GM18505 (cell line): ENCODE measurements at regions not wholly inside any gene's neighbourhood (a gene's known extent, or its start where the extent isn't known, plus 50 kb on each side); places are given as distances from the start of the nearest gene placed in this dataset.

ENCODE experiments used
- ATAC-seq: cut with Tn5 transposase; IDR thresholded peaks from one replicate; pipeline ENCODE4 v1.9.1; 2021; ENCODE audit not compliant: unreplicated experiment
- POLR2A ChIP-seq: IDR thresholded peaks from 4 replicates; pipeline ENCODE4 v1.6.1; 2011; ENCODE audit warnings: borderline replicate concordance; ENCODE audit not compliant: insufficient read depth, insufficient read length; ENCODE audit errors: extremely low read depth

GRCh38 chr5:103498800-103499551 is 63.6 kb downstream of the NUDT12 start:
- no peak for TF ChIP-seq POLR2A
- ATAC-seq = no peak

- ATAC-seq = no peak
Observed at GRCh38 chr5:103498211-103498610, 64.4 kb downstream of the NUDT12 start.

GRCh38 chr5:103497781-103498180 is 64.8 kb downstream of the NUDT12 start:
- no peak for TF ChIP-seq POLR2A
- ATAC-seq = no peak

More at GRCh38 chr5:103498211-103498610, 64.4 kb downstream of the NUDT12 start:
- TF ChIP-seq POLR2A = no peak

- ATAC-seq = no peak
- no peak for TF ChIP-seq POLR2A
Observed at GRCh38 chr5:103490030-103490739, 72.4 kb downstream of the NUDT12 start.

- no peak for TF ChIP-seq POLR2A
- no peak for ATAC-seq
Observed at GRCh38 chr5:103489307-103489706, 73.3 kb downstream of the NUDT12 start.

- peak; percentile 68 for ATAC-seq
- TF ChIP-seq POLR2A = no peak
Observed at GRCh38 chr5:103487822-103488493, 74.6 kb downstream of the NUDT12 start.

GRCh38 chr5:103487218-103487617 is 75.4 kb downstream of the NUDT12 start:
- no peak for ATAC-seq
- TF ChIP-seq POLR2A = no peak

GRCh38 chr5:103486739-103487138 is 75.8 kb downstream of the NUDT12 start:
- no peak for ATAC-seq
- TF ChIP-seq POLR2A = no peak

- no peak for TF ChIP-seq POLR2A
- ATAC-seq = no peak
Observed at GRCh38 chr5:103480246-103480645, 82.3 kb downstream of the NUDT12 start.

- ATAC-seq = no peak
- no peak for TF ChIP-seq POLR2A
Observed at GRCh38 chr5:103477678-103478077, 84.9 kb downstream of the NUDT12 start.

GRCh38 chr5:103476811-103477210 is 85.8 kb downstream of the NUDT12 start:
- TF ChIP-seq POLR2A = no peak
- no peak for ATAC-seq

GRCh38 chr5:103475629-103476240 is 86.9 kb downstream of the NUDT12 start:
- ATAC-seq = no peak
- no peak for TF ChIP-seq POLR2A

- no peak for ATAC-seq
- no peak for TF ChIP-seq POLR2A
Observed at GRCh38 chr5:103474677-103475076, 87.9 kb downstream of the NUDT12 start.
